22Rv1 (cell line): ENCODE measurements at regions not wholly inside any gene's neighbourhood (a gene's known extent, or its start where the extent isn't known, plus 50 kb on each side); places are given as distances from the start of the nearest gene placed in this dataset.
"Not testable (repeated sequence)": the region's sequence is repeated elsewhere in the genome, so short reads cannot be mapped to it uniquely, and the experiment has no call there.

ENCODE experiments used
- CTCF ChIP-seq: fragments of 450-650 bp; IDR thresholded peaks from 2 replicates; pipeline ENCODE4 v1.5.1; 2017; ENCODE audit warnings: mild to moderate bottlenecking
- ZFX ChIP-seq: fragments of 450-650 bp; IDR thresholded peaks from 2 replicates; pipeline ENCODE4 v1.6.1; 2017; ENCODE audit warnings: antibody characterized with exemption, borderline replicate concordance

DNA sequence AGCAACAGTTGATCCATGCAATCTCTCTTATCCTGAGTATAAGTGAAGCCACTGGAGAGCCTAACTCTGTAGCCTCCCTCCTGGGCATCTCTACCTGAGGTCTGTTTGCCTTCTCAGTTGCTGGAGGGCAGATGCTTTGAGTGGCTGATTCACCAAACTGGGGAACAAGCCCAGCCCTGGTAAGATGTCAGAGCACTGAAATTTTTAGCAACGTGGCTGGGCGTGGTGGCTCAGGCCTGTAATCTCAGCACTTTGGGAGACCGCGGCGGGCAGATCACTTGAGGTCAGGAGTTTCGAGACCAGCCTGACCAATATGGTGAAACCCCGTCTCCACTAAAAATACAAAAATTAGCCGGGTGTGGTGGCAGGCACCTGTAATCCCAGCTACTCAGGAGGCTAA, 812.0 kb upstream of the EEF2KMT start:
- not testable (repeated sequence) for TF ChIP-seq ZFX, CTCF
